Neural crest cell (in vitro differentiated cells): ENCODE measurements at regions not wholly inside any gene's neighbourhood (a gene's known extent, or its start where the extent isn't known, plus 50 kb on each side); places are given as distances from the start of the nearest gene placed in this dataset.

Experiments used
- DNase-seq: peaks from one replicate; pipeline ENCODE4 v3.0.0; 2021; ENCODE audit warnings: low read depth, mixed read lengths, low spot score
- H3K27ac Mint-ChIP-seq: one replicate; pipeline ENCODE4 v1.8.0; 2021; ENCODE audit warnings: mild to moderate bottlenecking, mixed read lengths; ENCODE audit not compliant: unreplicated experiment
- H3K27me3 Mint-ChIP-seq: 2 replicates; pipeline ENCODE4 v1.8.0; 2021; ENCODE audit warnings: low read depth, mild to moderate bottlenecking, mixed read lengths
- H3K36me3 Mint-ChIP-seq: 2 replicates; pipeline ENCODE4 v1.8.0; 2021; ENCODE audit warnings: low read depth, mild to moderate bottlenecking, mixed read lengths
- H3K4me1 Mint-ChIP-seq: 2 replicates; pipeline ENCODE4 v1.8.0; 2021; ENCODE audit warnings: mixed read lengths
- H3K4me3 Mint-ChIP-seq: one replicate; pipeline ENCODE4 v1.8.0; 2021; ENCODE audit warnings: mild to moderate bottlenecking, mixed read lengths
- H3K9me3 Mint-ChIP-seq: 2 replicates; pipeline ENCODE4 v1.8.0; 2021; ENCODE audit warnings: mixed read lengths
- TF ChIP-seq, protein P1 (sequence below): fragments of 200-600 bp; sonication (generic); conservative IDR thresholded peaks from 2 replicates; pipeline ENCODE4 v1.5.0; 2021; ENCODE audit warnings: antibody characterized with exemption, mild to moderate bottlenecking

DNA sequence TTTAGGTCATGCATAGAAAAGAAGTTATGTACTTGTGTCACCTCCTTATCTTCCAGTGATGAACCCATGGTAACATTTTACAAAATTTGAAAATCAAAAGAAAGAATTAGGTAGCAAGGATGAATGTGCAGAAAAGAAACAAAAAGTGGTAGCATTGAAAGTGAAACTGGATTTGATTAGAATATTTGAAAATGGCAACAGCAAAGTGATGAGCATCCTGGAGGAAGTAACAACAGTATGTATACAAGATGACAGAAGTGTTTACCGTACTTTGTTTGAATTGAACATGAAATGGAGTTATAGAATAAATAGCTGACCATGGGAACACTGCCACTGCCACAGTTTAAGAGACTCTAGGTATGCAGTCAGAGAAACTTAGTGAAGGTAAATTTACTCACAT is 1313.1 kb downstream of the CDH11 start:
- Mint-ChIP-seq H3K27me3 (no peaks in the 10 kb centered on the region), H3K27ac (no peak overlapping the region), H3K9me3 (no peaks in the 10 kb centered on the region), H3K36me3 (no peaks in the 10 kb centered on the region), H3K4me1 (no peaks in the 10 kb centered on the region), H3K4me3 (no peak overlapping the region)
- DNase-seq = no peak
- TF ChIP-seq, protein P1, sequence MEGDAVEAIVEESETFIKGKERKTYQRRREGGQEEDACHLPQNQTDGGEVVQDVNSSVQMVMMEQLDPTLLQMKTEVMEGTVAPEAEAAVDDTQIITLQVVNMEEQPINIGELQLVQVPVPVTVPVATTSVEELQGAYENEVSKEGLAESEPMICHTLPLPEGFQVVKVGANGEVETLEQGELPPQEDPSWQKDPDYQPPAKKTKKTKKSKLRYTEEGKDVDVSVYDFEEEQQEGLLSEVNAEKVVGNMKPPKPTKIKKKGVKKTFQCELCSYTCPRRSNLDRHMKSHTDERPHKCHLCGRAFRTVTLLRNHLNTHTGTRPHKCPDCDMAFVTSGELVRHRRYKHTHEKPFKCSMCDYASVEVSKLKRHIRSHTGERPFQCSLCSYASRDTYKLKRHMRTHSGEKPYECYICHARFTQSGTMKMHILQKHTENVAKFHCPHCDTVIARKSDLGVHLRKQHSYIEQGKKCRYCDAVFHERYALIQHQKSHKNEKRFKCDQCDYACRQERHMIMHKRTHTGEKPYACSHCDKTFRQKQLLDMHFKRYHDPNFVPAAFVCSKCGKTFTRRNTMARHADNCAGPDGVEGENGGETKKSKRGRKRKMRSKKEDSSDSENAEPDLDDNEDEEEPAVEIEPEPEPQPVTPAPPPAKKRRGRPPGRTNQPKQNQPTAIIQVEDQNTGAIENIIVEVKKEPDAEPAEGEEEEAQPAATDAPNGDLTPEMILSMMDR = no peak

DNA sequence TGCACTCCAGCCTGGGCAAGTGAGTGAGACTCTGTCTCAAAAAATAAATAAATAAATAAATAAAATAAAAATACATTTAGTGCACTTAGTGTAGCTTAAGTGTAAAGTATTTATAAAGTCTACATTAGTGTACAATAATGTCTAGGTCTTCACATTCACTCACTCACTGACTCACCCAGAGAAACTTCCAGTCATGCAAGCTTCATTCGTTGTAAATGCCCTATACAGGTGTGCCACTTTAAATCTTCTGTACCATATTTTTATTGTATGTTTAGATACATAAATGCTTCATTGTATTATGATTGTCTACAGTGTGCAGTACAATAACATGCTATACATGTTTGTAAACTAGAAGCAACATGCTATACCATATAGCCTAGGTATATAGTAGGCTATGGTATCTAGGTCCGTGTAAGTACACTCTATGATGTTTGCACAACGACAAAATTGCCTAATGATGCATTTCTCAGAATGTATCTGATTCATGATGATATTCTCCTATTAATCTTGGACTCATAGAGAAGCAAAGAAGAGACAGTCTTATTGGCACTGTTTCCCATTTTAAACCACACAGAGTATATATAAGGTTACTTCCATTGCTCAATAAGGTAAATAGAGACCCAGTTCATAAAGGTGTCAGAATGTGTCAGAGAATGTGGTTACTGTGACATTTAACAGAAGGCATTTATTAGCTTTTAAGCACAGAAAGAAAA is 1314.9 kb downstream of the CDH11 start:
- TF ChIP-seq, protein P1 = no peak
- H3K4me3 Mint-ChIP-seq = no peak overlapping the region
- no peaks in the 10 kb centered on the region for H3K27me3 Mint-ChIP-seq
- no peaks in the 10 kb centered on the region for H3K9me3 Mint-ChIP-seq
- DNase-seq = no peak
- H3K4me1 Mint-ChIP-seq = no peaks in the 10 kb centered on the region
- no peaks in the 10 kb centered on the region for H3K36me3 Mint-ChIP-seq
- no peak overlapping the region for H3K27ac Mint-ChIP-seq

- TF ChIP-seq, protein P1 = no peak
- no peaks in the 10 kb centered on the region for H3K4me1 Mint-ChIP-seq
- H3K36me3 Mint-ChIP-seq = no peaks in the 10 kb centered on the region
- H3K27ac Mint-ChIP-seq = no peak overlapping the region
- no peak overlapping the region for H3K4me3 Mint-ChIP-seq
- peaks cover 2% of the 10 kb centered on the region for H3K9me3 Mint-ChIP-seq
- H3K27me3 Mint-ChIP-seq = no peaks in the 10 kb centered on the region
- DNase-seq = no peak
Measured at GRCh38 chr16:63804126-63804525, 1317.7 kb downstream of the CDH11 start.

- H3K9me3 Mint-ChIP-seq = peaks cover 21% of the 10 kb centered on the region
- no peak overlapping the region for H3K27ac Mint-ChIP-seq
- TF ChIP-seq, protein P1 = peak; percentile 18
- no peaks in the 10 kb centered on the region for H3K27me3 Mint-ChIP-seq
- peaks cover 15% of the 10 kb centered on the region for H3K36me3 Mint-ChIP-seq
- no peak for DNase-seq
- no peaks in the 10 kb centered on the region for H3K4me1 Mint-ChIP-seq
- H3K4me3 Mint-ChIP-seq = no peak overlapping the region
Measured at GRCh38 chr16:63789603-63790002, 1332.3 kb downstream of the CDH11 start.

DNA sequence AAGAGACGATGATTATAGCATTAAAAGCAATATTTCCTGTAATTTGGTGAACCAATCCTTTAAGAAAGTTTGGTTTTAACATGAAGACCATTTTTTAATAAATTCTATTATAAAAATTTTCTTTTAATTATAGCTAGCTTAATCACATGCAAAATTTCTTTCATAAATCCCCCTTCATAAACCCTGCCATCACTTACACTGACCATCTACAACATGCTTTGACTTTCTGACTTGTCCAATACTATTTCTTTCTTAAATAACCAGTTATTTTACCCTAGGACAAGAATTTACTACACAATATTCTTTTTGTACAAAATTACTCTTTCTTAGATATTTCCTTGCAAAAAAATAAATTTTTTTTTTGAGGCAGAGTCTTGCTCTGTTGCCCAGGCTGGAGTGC is 1334.8 kb downstream of the CDH11 start:
- peaks cover 23% of the 10 kb centered on the region for H3K9me3 Mint-ChIP-seq
- no peak overlapping the region for H3K4me3 Mint-ChIP-seq
- no peak for DNase-seq
- H3K4me1 Mint-ChIP-seq = no peaks in the 10 kb centered on the region
- H3K27me3 Mint-ChIP-seq = no peaks in the 10 kb centered on the region
- TF ChIP-seq, protein P1 = no peak
- peaks cover 19% of the 10 kb centered on the region for H3K36me3 Mint-ChIP-seq
- no peak overlapping the region for H3K27ac Mint-ChIP-seq
